ENCODE measurements at regions not wholly inside any gene's neighbourhood (a gene's known extent, or its start where the extent isn't known, plus 50 kb on each side); places are given as distances from the start of the nearest gene placed in this dataset.

- TF ChIP-seq EZH2 (optimal IDR thresholded peaks at IDR 0.05; ENCODE audit: low read depth, low read length) (no peak), CTCF (IDR thresholded peaks at IDR 0.05; ENCODE audit: low read length) (no peak), EZH2phosphoT487 (IDR thresholded peaks at IDR 0.05; ENCODE audit: low read length) (no peak)
These were observed 545.6 kb downstream of the TRAM1L1 start for GRCh38 chr4:116539744-116540143.

Data from MM.1S (cell line).